GM12873 (cell line): ENCODE measurements at regions not wholly inside any gene's neighbourhood (a gene's known extent, or its start where the extent isn't known, plus 50 kb on each side); places are given as distances from the start of the nearest gene placed in this dataset.

Experiments used
- TF ChIP-seq, protein P1 (sequence below): IDR thresholded peaks from 2 replicates; pipeline ENCODE4 v1.5.1; 2012; ENCODE audit warnings: low read depth, mild to moderate bottlenecking, moderate library complexity, low read length, control low read depth; ENCODE audit not compliant: insufficient read depth; ENCODE audit errors: missing control alignments

DNA sequence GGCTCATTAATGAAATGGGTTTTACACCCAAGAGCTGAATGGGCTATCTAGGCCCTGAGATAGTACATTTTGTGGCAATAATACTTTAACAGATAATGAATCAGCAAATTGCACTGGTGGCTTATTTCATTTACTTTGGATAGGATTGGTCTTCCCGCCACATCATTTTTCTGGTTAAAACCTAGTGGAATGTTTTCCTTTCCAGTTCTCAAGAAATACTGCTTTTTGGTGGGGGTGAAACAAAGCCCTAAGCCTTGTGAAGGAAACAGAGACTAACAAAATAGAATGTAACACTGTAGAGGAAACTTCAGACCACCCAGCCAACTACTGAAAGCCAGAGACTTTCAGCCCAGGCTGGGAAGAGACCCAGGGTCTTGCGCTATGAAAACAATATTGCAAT is 172.2 kb downstream of the HHIPL2 start:
- TF ChIP-seq, protein P1, sequence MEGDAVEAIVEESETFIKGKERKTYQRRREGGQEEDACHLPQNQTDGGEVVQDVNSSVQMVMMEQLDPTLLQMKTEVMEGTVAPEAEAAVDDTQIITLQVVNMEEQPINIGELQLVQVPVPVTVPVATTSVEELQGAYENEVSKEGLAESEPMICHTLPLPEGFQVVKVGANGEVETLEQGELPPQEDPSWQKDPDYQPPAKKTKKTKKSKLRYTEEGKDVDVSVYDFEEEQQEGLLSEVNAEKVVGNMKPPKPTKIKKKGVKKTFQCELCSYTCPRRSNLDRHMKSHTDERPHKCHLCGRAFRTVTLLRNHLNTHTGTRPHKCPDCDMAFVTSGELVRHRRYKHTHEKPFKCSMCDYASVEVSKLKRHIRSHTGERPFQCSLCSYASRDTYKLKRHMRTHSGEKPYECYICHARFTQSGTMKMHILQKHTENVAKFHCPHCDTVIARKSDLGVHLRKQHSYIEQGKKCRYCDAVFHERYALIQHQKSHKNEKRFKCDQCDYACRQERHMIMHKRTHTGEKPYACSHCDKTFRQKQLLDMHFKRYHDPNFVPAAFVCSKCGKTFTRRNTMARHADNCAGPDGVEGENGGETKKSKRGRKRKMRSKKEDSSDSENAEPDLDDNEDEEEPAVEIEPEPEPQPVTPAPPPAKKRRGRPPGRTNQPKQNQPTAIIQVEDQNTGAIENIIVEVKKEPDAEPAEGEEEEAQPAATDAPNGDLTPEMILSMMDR: no peak

DNA sequence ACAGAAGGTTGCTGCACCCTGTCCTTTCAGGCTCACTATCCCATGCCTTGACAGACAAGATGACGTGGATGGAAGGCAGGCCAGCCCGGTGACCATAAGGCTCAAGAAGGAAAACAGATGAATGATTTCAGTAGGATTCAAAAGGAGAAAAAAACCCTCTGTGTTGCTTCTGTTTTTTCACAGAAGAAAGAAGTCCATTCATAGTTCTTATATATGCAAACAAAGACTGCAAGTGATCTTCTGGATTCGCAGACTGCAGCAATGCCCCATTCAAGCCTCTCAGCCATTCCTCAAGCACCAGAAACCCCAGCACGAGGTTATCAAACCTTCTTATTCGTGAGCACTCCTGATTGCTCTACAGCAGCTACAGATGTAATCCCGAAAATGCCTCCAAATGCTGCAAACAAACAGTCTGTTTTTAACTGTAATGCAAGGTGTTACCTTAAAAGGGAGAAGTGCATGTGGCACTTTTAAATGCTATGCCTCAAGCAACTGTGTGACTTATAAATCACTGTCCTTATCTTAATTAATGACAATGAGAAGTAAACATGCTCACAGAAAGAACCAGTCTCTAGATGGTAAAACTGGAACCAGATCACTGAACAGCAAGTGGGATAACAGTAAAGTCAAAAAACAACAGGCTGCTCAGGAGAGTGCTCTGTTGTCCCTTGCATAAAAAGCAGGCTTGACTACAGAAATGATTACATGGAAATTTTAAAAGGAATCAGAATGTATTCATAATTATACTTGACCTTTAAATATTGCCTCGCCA is 173.9 kb downstream of the HHIPL2 start:
- TF ChIP-seq, protein P1: no peak

DNA sequence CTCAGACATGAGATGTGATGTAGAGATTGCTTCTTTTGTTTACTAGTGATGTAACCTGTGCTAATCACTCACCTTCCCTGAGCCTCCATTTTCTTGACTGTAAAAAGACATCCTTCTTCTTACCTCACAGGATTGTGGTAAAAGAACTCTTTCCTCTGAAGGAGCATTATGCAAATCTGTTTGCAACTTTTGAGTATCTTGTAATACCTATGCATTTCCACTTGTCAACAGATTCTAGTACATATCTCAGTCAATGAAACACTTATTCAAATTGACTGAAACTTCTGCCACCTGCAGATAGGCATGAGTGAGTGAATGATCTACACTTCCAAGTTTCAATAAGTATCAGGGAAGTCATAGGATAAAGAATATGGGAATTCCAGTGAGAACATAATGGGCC is 174.7 kb downstream of the HHIPL2 start:
- TF ChIP-seq, protein P1: no peak

DNA sequence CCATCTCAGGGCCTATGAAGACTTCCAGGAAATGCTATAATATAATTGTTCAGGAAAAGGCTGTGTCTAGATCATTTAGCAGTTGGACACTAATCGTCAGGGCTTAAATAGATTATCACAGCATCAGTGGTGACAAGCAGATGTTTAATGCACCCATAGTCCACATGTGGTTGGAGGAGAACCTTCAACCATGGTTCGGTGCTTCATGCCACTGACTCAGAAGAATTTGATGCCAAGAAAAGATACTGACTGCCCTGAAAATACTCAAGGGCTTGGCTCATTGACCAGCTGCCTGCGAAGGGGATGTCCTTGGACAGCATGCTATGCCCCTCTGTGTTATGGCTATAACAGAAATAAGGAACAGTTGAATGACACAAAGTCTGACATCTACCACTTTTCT is 175.7 kb downstream of the HHIPL2 start:
- TF ChIP-seq, protein P1: no peak

DNA sequence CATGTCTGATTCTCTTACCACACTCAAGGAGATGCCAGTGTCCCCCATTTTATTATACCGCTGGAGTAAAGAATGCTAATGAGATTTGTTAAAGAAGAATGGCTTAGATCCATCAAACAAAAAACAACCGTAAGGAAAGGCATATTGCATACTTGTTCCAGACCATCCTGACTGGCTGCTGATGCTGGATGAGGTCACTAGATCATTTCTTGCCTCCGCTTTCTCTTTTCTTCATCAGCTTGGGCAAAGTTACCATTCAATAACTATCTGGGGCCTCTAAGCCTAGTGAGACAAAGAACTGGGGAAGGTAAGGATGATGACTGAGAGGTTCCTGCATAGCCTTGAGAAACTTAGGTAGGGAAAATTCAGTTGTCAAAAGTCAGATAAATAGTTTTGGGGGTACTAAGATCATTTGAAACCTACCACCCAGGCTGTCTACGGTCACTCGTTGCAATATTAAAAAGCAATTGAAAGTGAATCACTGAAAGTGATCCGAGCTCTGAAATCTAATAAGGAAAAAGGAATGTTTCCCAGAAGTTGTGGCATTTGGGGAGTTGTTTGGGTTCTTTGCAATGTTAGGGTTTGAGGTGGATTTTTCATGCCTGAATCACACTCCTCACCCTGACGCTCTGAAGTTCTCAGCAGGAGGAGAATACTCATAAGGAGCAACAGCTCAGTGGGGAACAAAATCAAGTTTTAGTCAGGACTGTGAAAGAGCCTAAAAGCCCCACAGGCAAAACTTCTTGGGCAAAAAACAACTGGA is 176.8 kb downstream of the HHIPL2 start:
- TF ChIP-seq, protein P1: no peak

DNA sequence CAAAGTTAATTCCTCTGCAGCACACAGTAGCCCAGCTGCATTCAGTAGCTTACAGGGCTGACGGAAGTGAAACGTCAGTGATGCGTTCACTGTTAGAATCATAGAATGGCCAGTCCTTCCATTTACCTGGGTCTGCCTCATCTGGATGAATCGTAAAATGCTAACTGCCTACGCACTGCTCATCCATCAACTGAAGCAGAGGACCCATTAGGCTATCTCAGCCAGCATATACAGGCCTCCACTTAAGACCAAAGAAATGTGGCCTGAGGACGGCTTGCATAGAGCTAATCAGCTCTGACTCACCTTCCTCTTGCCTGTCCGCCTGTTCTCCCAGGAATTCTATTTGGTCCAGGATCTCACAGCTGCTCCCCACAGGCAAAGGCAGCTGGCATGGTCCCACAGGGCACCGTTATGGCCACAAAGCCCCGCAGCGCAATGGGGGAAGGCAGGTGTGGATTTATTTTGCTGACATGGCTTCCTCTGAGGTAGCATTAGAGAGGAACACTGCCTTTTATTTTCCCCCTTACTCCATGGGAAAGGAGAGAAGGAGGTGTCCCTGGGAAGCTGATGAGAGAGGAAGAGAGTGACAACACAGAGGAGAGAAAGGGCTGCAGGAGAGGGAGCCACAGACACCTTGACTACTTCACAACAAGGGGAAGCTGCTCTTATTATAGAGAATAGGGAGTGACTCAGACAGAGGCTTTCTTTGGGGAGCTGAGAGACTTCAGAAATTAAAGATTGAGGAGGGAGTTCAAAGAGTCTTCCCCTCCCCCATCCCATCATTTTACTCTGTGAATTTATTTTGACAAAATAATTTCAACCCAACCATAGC is 177.6 kb downstream of the HHIPL2 start:
- TF ChIP-seq, protein P1: no peak

DNA sequence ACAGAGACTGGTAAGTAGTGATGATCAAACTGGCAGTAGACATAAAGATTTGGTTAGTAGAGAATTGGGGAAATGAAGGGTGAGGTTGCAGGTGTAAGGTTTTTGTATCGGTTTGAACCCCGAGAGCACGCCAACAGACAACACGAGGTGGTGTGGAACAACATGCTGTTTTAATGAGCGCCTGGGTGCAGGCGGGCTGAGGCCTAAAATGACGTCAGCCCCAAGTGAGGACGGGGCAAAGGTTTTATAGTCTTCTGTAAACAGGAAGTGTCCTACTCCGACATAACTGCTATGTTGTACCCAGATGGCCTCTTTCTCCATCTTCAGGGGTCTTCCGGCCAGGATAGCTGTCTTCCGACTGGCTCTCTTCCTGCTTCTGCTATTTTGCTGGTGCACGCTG is 178.8 kb downstream of the HHIPL2 start:
- TF ChIP-seq, protein P1: no peak
